HCT116 (cell line): ENCODE measurements at regions not wholly inside any gene's neighbourhood (a gene's known extent, or its start where the extent isn't known, plus 50 kb on each side); places are given as distances from the start of the nearest gene placed in this dataset.

Source experiments
- ATAC-seq: fragments of 200-7000 bp; cut with Tn5 transposase; 2 replicates; pipeline ENCODE4 v1.9.1; 2020; ENCODE audit warnings: mild to moderate bottlenecking, moderate library complexity
- BruUV-seq: library from RNA; stranded (reverse); fragments of 400-500 nt; replicated peaks from 2 replicates; lab custom pipeline; 2021; lab: Mats Ljungman, UMichigan
- CTCF ChIA-PET: fragments of 300-600 bp; sonication (Branson Sonifier 250); formaldehyde crosslinking; loops from one replicate; lab custom pipeline; 2021; ENCODE audit warnings: antibody characterized with exemption; lab: Charles Lee
- POLR2A ChIA-PET: fragments of 300-600, 350-600 bp; sonication (Branson Sonifier 250); formaldehyde crosslinking; loops from one replicate; lab custom pipeline; 2021; ENCODE audit warnings: antibody characterized with exemption; lab: Charles Lee
- RAD21 ChIA-PET, 2 experiments: fragments of 300-600 bp; sonication (Branson Sonifier 250); formaldehyde crosslinking; loops; one replicate each; lab custom pipeline; 2023; ENCODE audit warnings: low total read pairs in 2 of 2; ENCODE audit not compliant: uncharacterized antibody in 2 of 2, unreplicated experiment in 2 of 2, low non-redundant PET in 1 of 2; lab: Charles Lee
- DNase-seq: peaks from one replicate; pipeline ENCODE4 v3.0.0-alpha.2; 2010; ENCODE audit warnings: low read depth, low spot score
- H2AFZ ChIP-seq: fragments of 200-600 bp; shearing (Covaris generic), sonication (generic); 2 replicates; pipeline ENCODE4 v1.6.1; 2017; ENCODE audit warnings: low read depth, mixed run types, mixed read lengths, antibody characterized with exemption, low read length; ENCODE audit not compliant: poor library complexity, severe bottlenecking
- H3K27ac ChIP-seq: 2 replicates; pipeline ENCODE4 v1.5.1; 2012; ENCODE audit warnings: low read depth, low read length
- H3K27me3 ChIP-seq: fragments of 200-600 bp; sonication (generic); 2 replicates; pipeline ENCODE4 v1.6.1; 2016; ENCODE audit warnings: mixed run types, low read length, mixed read lengths; ENCODE audit not compliant: insufficient read depth
- H3K36me3 ChIP-seq, 2 experiments: fragments of 200-500 bp in 1 of 2; fragments of 200-600 bp in 1 of 2; sonication (Bioruptor generic) in 1 of 2; sonication (generic) in 1 of 2; 2 replicates each; pipeline versions ENCODE4 v1.5.1 to v1.6.1; 2014 to 2016; ENCODE audit warnings: low read length in 2 of 2, inconsistent platforms in 1 of 2, mixed read lengths in 1 of 2, mixed run types in 1 of 2; ENCODE audit not compliant: insufficient read depth in 2 of 2, control insufficient read depth in 1 of 2
- H3K4me1 ChIP-seq, 2 experiments: fragments of 200-600 bp in 1 of 2; sonication (generic) in 1 of 2; 2 replicates each; pipeline versions ENCODE4 v1.5.1 to v1.6.1; 2012 to 2017; ENCODE audit warnings: low read length in 2 of 2, inconsistent platforms in 1 of 2, mild to moderate bottlenecking in 1 of 2, mixed read lengths in 1 of 2, mixed run types in 1 of 2, moderate library complexity in 1 of 2; ENCODE audit not compliant: insufficient read depth in 2 of 2, control insufficient read depth in 1 of 2
- H3K4me2 ChIP-seq: fragments of 200-600 bp; sonication (generic); 2 replicates; pipeline ENCODE4 v1.6.1; 2017; ENCODE audit warnings: mixed run types, low read length, mixed read lengths
- H3K4me3 ChIP-seq, 2 experiments: fragments of 200-600 bp in 1 of 2; sonication (generic) in 1 of 2; replicated peaks in 1 of 2; 2 replicates each; pipeline ENCODE4 v1.5.1; 2011 to 2016; ENCODE audit warnings: low read length in 2 of 2, control low read depth in 1 of 2, low read depth in 1 of 2, mild to moderate bottlenecking in 1 of 2, mixed read lengths in 1 of 2, mixed run types in 1 of 2
- H3K79me2 ChIP-seq: fragments of 200-600 bp; sonication (generic); 2 replicates; pipeline ENCODE4 v1.6.1; 2017; ENCODE audit warnings: mild to moderate bottlenecking, mixed run types, low read length, moderate library complexity, mixed read lengths; ENCODE audit not compliant: insufficient read depth
- H3K9ac ChIP-seq: fragments of 200-600 bp; sonication (generic); 2 replicates; pipeline ENCODE4 v1.6.1; 2016; ENCODE audit warnings: low read length, mixed read lengths
- H3K9me2 ChIP-seq: fragments of 200-600 bp; sonication (generic), shearing (Covaris generic); 2 replicates; pipeline ENCODE4 v1.6.1; 2017; ENCODE audit warnings: mixed run types, mild to moderate bottlenecking, moderate library complexity; ENCODE audit not compliant: insufficient read depth
- H3K9me3 ChIP-seq, 2 experiments: fragments of 200-500 bp in 1 of 2; fragments of 200-600 bp in 1 of 2; sonication (Bioruptor generic) in 1 of 2; sonication (generic) in 1 of 2; 2 replicates each; pipeline ENCODE4 v1.6.1; 2014 to 2017; ENCODE audit warnings: low read length in 2 of 2, mixed read lengths in 2 of 2, inconsistent platforms in 1 of 2, low read depth in 1 of 2, mild to moderate bottlenecking in 1 of 2, mixed run types in 1 of 2, moderate library complexity in 1 of 2; ENCODE audit not compliant: control insufficient read depth in 1 of 2, insufficient read depth in 1 of 2
- H4K20me1 ChIP-seq: fragments of 200-600 bp; sonication (generic), shearing (Covaris generic); 2 replicates; pipeline ENCODE4 v1.6.1; 2017; ENCODE audit warnings: mixed run types, mild to moderate bottlenecking, moderate library complexity; ENCODE audit not compliant: insufficient read depth
- ATF3 ChIP-seq: IDR thresholded peaks from 2 replicates; pipeline ENCODE4 v1.6.1; 2012
- CEBPB ChIP-seq: IDR thresholded peaks from 2 replicates; pipeline ENCODE4 v1.6.1; 2012; ENCODE audit warnings: low read depth
- CTCF ChIP-seq, 3 experiments: fragments of 200-600 bp in 1 of 3; sonication (generic) in 1 of 3; IDR thresholded peaks in 2 of 3; conservative IDR thresholded peaks in 1 of 3; 2 replicates each; pipeline ENCODE4 v1.5.1; 2012 to 2017; ENCODE audit warnings: low read depth in 2 of 3, low read length in 2 of 3, antibody characterized with exemption in 1 of 3, borderline replicate concordance in 1 of 3, control low read depth in 1 of 3, mild to moderate bottlenecking in 1 of 3, mixed read lengths in 1 of 3, mixed run types in 1 of 3, moderate library complexity in 1 of 3; ENCODE audit not compliant: insufficient read depth in 1 of 3
- EGR1 ChIP-seq: IDR thresholded peaks from 2 replicates; pipeline ENCODE4 v1.6.1; 2012; ENCODE audit warnings: low read depth
- ELF1 ChIP-seq: IDR thresholded peaks from 2 replicates; pipeline ENCODE4 v1.6.1; 2012; ENCODE audit warnings: low read depth, borderline replicate concordance
- EZH2 ChIP-seq: fragments of 200-600 bp; sonication (generic); IDR thresholded peaks from 2 replicates; pipeline ENCODE4 v1.6.1; 2017; ENCODE audit warnings: antibody characterized with exemption, mixed run types
- EZH2phosphoT487 ChIP-seq: fragments of 200-600 bp; IDR thresholded peaks from 2 replicates; pipeline ENCODE4 v1.6.1; 2018; ENCODE audit warnings: antibody characterized with exemption, borderline replicate concordance
- MAX ChIP-seq: IDR thresholded peaks from 2 replicates; pipeline ENCODE4 v1.6.1; 2012
- POLR2A ChIP-seq: IDR thresholded peaks from 2 replicates; pipeline ENCODE4 v1.7.0; 2011; ENCODE audit warnings: borderline replicate concordance; ENCODE audit not compliant: insufficient read depth, insufficient read length; ENCODE audit errors: extremely low read depth
- POLR2AphosphoS5 ChIP-seq: IDR thresholded peaks from 2 replicates; pipeline ENCODE4 v1.6.1; 2011; ENCODE audit warnings: mild to moderate bottlenecking, low read depth, low read length, moderate library complexity
- RAD21 ChIP-seq: IDR thresholded peaks from 2 replicates; pipeline ENCODE4 v1.6.1; 2012; ENCODE audit warnings: low read depth, mild to moderate bottlenecking
- REST ChIP-seq: IDR thresholded peaks from 2 replicates; pipeline ENCODE4 v1.6.1; 2012; ENCODE audit warnings: low read depth
- SIN3A ChIP-seq: IDR thresholded peaks from 2 replicates; pipeline ENCODE4 v1.6.1; 2012; ENCODE audit warnings: low read depth
- SRF ChIP-seq: IDR thresholded peaks from 2 replicates; pipeline ENCODE4 v1.6.1; 2012; ENCODE audit warnings: low read depth
- ZFX ChIP-seq: fragments of 450-650 bp; IDR thresholded peaks from 2 replicates; pipeline ENCODE4 v1.6.1; 2017
- ZNF274 ChIP-seq: fragments of 200-500 bp; sonication (Bioruptor generic); IDR thresholded peaks from 2 replicates; pipeline ENCODE4 v1.6.1; 2014; ENCODE audit warnings: mild to moderate bottlenecking, low read depth, low read length, inconsistent platforms
- intact Hi-C: fragments of 100-400 bp; cut with micrococcal nuclease; formaldehyde crosslinking; loops from 2 replicates; pipeline ENCODE4 v1.10.0; 2022

GRCh38 chr4:24224446-24224845, 334.6 kb upstream of the PPARGC1A start:
- Histone ChIP-seq H4K20me1 (no peaks in the 10 kb centered on the region), H3K27ac (no peak overlapping the region), H3K4me2 (no peak overlapping the region), H2AFZ (no peak overlapping the region), H3K9me3 (no peaks in the 10 kb centered on the region), H3K36me3 (no peaks in the 10 kb centered on the region), H3K4me1 (no peaks in the 10 kb centered on the region), H3K4me3 (no peak overlapping the region), H3K9me2 (no peaks in the 10 kb centered on the region), H3K27me3 (no peaks in the 10 kb centered on the region), H3K9ac (no peak overlapping the region), H3K79me2 (no peaks in the 10 kb centered on the region)
- POLR2A ChIA-PET: no interaction called here
- BruUV-seq: no TSS peak
- TF ChIP-seq EZH2phosphoT487: no peak
- TF ChIP-seq REST: no peak
- TF ChIP-seq CTCF (IDR thresholded peaks at IDR 0.05 in 2 of 3, conservative IDR thresholded peaks at IDR 0.05 in 1 of 3; ENCODE audit: borderline replicate concordance in 1 of 3, insufficient read depth in 1 of 3, low read depth in 2 of 3, low read length in 2 of 3): no peak
- TF ChIP-seq EGR1: no peak
- TF ChIP-seq ZFX: no peak
- no peak for TF ChIP-seq ELF1
- no peak for TF ChIP-seq ATF3
- TF ChIP-seq POLR2A: no peak
- no peak for TF ChIP-seq EZH2
- TF ChIP-seq SRF: no peak
- TF ChIP-seq CEBPB: no peak
- no peak for TF ChIP-seq POLR2AphosphoS5
- TF ChIP-seq SIN3A: no peak
- TF ChIP-seq MAX: no peak
- no peak for TF ChIP-seq RAD21
- TF ChIP-seq ZNF274: no peak
- CTCF ChIA-PET: no interaction called here
- no peak for DNase-seq
- RAD21 ChIA-PET: no interaction called here
- no peak for ATAC-seq
- intact Hi-C loops: no loop called here
